ENCODE measurements at regions not wholly inside any gene's neighbourhood (a gene's known extent, or its start where the extent isn't known, plus 50 kb on each side); places are given as distances from the start of the nearest gene placed in this dataset.

DNA sequence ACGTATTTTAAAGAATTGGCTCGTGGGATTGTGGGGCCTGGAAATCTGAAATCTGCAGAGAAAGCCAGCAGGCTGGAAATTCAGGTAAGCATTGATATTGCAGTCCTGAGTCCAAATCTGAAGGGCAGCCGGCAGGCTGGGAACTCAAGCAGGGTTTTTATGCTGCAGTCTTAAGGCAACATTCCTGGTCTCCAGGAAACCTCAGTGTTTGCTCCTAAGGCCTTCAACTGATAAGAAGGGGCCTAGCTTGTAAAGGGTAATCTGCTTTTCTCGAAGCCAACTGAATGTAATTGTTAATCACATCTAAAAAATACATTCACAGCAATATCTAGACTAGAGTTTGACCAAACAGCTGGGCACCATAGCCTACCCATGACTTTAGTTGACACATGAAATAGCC, 154.4 kb downstream of the EFNB2 start:
- DNase-seq = no peak

GRCh38 chr13:106377931-106378662, 157.4 kb downstream of the EFNB2 start:
- no peak for DNase-seq

GRCh38 chr13:106377341-106377740, 158.1 kb downstream of the EFNB2 start:
- DNase-seq = no peak

- no peak for DNase-seq
These were observed 158.9 kb downstream of the EFNB2 start for GRCh38 chr13:106376401-106377112.

GRCh38 chr13:106375085-106375484, 160.4 kb downstream of the EFNB2 start:
- no peak for DNase-seq

DNA sequence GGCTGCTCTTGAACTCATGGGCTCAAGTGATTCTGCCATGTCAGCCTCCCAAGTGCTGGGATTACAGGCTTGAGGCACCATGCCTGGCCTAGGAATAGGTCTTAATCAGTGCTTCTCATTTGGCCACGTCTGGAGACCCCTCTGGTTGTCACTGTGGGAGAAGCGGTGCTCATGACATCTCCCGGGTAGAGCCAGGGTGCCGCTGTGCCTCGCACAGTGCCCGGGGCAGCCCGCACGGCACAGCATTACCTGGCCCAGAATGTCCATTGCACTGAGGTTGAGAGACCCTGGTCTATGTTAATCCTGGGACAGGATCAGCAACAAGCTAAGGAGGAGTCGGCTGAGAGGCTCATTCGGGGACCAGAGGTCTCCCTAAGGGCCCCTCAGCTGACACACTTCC, 160.8 kb downstream of the EFNB2 start:
- no peak for DNase-seq

- no peak for DNase-seq
These were observed 161.4 kb downstream of the EFNB2 start for GRCh38 chr13:106373989-106374572.

DNA sequence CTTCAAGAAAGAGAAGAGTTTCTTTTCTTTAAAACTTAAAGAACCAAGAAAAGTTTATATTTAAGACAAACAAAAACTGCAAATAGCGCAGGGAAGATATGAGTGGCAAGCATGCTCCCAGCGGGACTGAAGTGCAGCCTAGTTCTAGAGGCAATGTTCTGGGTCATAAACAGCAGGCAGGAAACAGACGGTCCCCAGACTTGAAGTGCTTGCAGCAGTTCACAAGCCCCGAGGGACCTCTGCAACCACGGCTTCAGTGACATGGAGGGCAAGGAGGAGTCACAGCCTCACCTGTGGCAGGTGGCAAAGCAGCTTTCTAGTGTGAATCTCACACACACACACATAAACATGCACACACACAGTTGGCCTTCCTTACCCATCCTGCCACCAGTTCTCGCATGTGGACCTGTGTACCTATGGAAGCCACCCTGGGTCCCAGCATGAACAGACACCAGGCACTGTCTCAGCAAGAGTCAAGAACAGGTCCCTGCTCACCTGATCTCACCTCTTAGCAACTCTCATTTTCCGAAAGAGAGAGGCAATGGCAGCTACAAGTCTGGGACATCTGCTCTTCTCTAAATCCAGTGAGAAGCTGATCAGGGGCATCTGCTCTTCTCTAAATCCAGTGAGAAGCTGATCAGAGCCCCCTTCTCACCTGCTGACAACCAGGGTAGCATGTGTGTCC, 162.0 kb downstream of the EFNB2 start:
- no peak for DNase-seq

DNA sequence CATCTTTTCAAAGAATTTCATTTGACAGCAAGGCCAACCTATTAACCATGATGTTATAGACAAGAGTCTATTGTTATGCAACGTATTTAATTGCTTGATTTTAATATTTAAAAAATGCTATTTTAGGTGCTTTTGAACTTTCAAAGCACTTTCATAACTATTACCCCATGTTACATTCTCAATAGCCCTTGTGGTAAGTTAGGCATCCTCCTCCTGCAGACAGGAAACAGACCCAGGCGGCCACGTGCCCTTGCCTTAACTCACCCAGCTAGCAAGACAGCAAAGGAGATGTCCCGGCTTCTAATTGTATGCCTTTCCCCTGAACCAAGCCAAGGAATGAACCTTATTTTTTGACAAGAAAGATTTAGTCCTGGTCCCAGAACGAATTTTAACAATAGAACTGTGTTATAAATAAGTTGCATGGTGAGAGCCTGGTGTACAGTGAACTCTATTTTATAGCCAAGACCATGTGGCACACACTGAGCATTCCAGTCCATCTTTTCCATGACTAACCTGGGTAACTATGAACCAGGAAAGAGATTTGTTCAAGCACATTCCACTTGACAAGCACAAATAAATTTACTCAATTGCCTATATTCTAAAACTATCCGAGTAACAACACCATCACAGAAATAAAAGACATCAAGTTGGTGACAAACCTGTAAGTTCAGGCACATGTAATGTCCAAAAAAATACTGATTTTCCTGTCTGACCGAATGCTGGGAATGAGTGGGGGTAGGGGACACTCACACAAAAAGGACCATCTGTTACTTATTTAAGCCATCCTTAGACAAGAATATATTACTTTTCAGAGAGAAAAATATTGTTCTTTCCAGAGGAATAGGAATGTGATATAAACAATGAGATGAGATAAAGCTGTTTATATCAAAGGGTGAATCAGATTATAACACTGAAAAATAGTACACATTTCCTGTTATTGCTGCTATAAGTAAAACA, 163.0 kb downstream of the EFNB2 start:
- DNase-seq = no peak

DNA sequence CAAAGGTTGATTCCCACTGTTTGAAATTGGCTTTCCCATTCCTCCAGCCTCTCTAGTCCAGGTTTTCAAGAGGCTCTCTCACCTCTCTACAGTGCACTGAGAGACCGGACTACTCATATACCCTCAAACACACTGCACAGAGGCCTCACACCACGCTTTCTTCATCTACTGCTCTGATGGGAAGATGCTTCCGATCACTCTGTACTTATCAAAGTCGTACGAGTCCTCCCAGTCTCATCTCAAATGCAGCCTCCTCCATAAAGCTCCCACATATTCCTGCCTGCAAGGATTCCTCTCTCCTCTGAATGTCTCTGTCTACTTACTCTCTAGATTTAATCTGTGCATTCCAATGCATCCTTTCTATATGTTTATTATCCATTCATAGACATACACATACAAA, 164.4 kb downstream of the EFNB2 start:
- DNase-seq = no peak

DNA sequence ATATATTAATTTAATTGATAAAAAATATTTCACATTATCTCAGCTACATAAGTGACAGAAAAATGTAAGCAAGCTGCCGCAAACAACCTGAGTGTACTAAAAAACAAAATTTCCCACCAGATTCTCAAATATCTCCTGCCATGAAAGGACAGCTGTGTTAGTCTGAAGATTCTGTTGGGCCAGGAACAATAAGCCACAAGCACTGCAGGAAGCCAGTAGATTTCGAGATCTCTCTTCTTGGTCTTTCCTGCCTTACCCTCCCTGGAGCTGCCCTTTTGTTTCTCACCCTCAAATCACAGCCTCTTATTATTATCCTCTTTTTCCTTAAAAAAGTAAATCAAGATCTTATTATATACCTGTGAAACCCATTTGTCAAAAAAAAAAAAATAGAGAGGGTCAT, 165.6 kb downstream of the EFNB2 start:
- DNase-seq = no peak

GRCh38 chr13:106369091-106369490, 166.4 kb downstream of the EFNB2 start:
- DNase-seq = no peak

DNA sequence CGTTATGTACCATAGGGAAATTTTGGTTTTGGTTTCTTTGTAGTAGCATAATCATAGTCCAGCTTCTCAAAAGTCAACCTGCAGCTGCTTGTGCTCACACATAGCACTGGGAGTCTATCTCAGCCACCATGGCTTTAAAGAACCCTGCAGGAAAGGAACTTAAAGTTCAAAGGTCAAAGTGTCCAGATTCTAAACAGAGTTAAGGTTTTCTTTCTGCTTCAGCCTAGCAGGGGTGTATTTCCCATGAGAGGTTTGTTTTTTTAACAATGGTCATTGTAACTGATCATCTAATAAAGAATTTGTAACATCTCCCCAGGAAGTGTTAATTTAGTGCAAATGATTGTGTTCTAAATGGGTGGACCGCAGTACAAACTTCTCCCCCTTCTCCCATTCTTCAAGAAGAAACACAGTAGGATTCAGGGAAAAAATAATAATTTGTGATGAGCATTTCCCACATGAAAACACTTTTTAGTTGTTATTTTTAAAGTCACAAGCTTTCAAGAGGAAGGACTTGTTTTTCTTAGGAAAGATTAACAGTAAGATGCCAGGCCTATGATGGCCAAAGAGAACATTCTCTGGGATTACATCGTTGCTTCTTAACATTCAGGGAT, 168.0 kb downstream of the EFNB2 start:
- no peak for DNase-seq

DNA sequence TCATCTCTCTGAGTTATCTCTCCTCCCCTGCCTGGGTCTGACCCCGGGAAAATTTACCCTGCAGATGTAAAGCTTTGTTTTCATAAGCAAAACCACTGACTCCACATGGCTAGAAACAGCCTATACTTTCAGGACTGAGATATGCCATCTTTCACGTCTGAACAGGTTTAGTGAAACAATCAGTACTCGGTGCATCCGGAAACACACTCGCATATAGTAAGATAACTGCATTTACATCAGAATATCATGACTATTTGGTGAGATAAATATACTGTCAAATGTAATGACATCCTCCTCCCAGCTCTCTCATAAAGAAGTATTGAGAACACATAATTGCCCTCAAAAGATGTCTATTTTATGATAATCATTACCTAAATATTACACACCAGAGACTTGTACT, 172.8 kb downstream of the EFNB2 start:
- DNase-seq = no peak

DNA sequence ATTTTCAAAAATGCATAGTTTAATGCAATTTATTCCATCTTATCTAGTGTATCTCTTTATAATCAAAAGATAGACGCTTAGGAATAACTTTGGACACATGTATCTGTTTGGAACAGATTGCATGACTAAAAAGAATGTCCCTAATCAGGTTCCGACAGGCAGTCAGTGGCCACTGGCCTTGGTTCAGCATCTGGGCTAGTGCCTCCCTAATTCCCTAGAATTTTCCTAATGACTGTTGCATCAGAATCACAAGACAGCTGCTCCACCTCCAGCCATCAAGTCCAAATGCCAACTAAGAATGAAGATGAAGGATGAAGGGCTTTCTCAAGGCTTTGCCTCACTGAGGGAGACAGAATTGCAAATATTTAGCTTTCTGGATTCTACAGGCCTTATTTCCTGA, 173.8 kb downstream of the EFNB2 start:
- no peak for DNase-seq

GRCh38 chr13:106357198-106357597, 178.3 kb downstream of the EFNB2 start:
- DNase-seq = no peak

DNA sequence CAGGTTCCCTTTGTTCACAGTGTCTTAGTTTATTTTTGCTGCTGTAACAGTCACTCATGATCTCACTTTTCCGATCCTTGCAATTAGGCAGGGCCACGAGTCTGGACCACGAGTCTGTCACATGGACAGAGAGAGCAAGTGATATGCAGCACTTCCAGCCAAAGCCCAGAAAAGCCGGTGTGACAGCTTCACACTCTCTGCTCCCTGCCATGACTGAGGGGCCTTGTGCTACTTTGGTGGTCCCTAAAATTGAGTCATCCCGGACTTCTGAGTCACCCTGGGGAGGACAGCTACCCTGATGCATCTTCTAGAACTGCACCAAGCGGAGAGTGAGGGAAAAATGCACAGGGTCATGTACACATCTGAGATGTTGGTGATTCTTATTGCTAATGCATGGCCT, 179.6 kb downstream of the EFNB2 start:
- no peak for DNase-seq

DNA sequence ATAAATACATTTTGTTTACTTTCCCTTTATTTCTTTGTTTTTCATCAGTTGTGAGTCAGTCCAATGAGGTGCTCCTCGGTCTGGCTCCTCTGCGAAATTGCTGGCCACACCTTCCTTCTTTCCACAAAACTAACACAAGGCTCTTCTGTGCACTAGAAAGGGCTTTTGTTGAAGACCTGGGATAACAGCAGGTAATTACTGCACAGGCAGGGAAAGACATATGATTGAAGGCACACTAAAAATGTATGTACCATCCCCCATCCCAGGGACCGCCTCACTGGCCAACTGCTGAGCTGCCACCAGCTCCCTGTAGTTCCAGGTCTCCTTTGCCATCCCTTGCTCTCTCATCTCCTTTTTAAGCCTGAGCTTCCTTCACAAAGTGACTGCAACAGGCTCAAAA, 180.5 kb downstream of the EFNB2 start:
- no peak for DNase-seq

DNA sequence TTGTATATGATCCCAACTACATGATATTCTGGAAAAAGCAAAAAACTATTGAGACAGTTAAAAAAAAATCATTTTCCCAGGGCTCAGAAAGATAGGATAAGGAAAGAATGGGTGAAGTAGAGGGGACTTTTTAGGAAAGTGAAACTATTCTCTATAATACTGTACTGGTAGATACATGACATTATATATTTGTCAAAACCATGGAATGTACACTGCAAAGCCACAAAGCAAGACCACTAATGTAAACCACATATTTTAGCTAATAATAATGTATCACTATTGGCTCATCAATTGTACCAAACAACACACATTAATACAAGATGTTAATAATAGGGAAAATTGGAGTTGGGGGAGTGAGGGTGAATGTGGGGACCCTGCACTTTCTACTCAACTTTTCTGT, 182.6 kb downstream of the EFNB2 start:
- no peak for DNase-seq

DNA sequence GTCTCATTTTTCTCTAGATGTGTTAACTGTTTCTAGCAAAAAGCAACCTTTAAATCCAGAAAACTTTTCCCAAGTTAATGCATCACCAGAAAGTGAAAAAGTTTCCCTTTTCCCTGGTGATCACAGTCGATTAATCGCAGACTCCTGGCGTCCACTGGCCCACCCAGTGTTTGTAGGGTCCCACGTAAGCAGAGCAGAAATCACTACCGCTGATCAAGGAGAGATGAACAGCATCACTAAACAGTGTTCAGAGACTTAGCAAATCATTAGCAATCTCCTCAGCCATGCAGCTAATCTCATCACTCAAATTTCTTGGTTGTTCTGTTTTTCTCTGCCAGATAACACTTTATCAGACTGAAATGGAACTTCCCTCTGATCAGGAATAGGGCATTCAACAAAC, 184.2 kb downstream of the EFNB2 start:
- no peak for DNase-seq

- no peak for DNase-seq
These were observed 185.3 kb downstream of the EFNB2 start for GRCh38 chr13:106350208-106350607.
